GM12872 (cell line): ENCODE measurements at regions not wholly inside any gene's neighbourhood (a gene's known extent, or its start where the extent isn't known, plus 50 kb on each side); places are given as distances from the start of the nearest gene placed in this dataset.

Source experiments
- TF ChIP-seq, protein P1 (sequence below): IDR thresholded peaks from 3 replicates; pipeline ENCODE4 v1.5.1; 2011; ENCODE audit warnings: low read depth, mild to moderate bottlenecking, low read length, moderate library complexity; ENCODE audit not compliant: insufficient read depth

DNA sequence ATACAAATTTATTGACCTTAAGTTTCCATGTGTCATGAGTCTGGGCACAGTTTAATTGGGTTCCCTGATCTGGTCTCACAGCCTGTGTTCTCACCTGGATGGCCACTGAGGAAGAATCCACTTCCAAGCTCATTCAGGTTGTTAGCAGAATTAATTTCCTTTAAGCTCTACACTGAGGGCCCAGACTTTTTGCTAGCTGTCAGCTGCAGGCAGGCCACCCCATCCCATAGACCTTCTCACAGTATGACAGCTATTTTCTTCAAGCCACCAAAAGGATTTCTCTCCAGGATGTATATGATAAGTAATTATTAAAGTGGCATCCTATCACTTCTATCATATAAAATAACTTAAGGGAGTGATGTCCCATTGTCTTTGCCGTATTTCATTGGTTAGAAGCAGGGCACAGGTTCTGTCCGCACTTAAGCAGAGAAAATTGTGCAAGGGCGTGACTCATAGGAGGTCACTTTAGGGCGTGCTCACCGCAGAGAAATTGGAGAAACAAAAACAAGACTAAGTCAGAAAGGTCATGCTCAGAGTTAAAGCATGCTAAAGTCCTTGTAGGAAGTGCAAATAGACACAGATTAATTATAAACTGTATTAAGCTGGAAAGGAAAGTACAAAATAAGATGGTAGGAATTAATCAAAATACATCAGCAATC, 109.9 kb downstream of the AHR start:
- TF ChIP-seq, protein P1, sequence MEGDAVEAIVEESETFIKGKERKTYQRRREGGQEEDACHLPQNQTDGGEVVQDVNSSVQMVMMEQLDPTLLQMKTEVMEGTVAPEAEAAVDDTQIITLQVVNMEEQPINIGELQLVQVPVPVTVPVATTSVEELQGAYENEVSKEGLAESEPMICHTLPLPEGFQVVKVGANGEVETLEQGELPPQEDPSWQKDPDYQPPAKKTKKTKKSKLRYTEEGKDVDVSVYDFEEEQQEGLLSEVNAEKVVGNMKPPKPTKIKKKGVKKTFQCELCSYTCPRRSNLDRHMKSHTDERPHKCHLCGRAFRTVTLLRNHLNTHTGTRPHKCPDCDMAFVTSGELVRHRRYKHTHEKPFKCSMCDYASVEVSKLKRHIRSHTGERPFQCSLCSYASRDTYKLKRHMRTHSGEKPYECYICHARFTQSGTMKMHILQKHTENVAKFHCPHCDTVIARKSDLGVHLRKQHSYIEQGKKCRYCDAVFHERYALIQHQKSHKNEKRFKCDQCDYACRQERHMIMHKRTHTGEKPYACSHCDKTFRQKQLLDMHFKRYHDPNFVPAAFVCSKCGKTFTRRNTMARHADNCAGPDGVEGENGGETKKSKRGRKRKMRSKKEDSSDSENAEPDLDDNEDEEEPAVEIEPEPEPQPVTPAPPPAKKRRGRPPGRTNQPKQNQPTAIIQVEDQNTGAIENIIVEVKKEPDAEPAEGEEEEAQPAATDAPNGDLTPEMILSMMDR: no peak

DNA sequence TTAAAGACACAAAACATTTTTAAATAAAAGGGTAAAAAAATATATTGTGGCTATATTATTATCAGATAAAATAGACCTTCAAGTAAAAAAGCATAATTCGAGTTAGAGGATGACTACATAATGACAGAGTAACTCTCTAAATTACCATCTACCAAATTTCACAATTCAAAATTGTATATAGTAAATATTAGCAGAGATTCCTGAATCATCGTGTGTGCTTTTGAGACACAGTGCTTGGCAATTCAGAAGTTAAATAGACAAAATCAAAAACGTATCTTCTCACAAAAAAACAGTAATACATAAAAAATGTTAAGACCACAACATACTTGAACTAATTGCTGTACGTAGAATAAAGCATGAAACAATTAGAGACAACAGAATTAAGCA, 110.4 kb downstream of the AHR start:
- TF ChIP-seq, protein P1: no peak

DNA sequence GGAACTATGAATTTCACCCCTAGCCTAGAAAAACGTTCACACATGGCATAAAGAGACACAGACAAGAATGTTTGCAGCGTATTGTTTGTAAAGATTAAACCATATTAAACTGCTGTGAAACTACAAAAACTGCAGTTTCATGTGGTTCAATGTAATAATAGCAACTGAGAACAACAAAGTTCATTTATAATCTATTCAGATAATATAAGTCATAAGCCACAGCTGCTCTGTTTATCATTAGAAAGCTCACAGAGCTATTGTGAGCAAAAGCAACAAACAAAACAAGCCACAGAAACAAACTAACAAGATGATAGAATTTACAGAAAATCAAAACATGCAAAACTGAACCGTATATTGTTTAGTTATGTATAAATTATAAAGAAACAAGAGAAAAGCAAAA, 113.5 kb downstream of the AHR start:
- TF ChIP-seq, protein P1: no peak

DNA sequence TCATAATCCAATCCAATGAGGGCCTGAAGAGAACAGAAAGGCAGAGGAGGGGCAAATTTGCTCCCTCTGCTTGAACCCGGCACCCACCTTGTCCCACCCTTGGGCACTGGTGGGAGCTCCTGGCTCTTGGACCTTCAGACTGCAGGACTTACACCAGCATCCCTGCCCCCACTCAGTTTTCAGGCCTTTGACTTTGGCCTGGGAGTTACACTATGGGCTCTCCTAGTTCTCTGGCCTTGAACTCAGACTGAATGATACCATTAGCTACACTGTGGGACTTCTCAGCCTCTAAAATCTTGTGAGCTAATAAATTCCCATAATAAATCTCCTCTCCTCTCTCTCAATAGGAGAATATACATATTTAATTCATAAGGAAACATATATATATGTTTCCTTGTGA, 114.4 kb downstream of the AHR start:
- TF ChIP-seq, protein P1: no peak

DNA sequence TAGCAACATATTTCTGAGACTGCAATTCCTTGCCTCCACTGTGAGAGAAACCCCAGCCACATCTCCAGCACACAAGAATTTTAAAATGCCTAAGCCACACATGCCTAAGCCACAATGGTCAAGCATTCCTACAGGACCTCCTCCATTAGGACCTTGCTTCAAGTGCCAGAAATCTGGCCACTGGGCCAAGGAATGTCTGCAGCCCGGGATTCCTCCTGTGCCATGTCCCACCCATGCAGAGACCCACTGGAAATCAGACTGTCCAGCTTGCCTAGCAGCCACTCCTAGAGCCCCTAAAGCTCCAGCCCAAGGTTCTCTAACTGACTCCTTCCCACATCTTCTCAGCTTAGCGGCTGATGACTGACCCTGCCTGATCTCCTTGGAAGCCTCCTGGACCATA, 117.5 kb downstream of the AHR start:
- TF ChIP-seq, protein P1: no peak

DNA sequence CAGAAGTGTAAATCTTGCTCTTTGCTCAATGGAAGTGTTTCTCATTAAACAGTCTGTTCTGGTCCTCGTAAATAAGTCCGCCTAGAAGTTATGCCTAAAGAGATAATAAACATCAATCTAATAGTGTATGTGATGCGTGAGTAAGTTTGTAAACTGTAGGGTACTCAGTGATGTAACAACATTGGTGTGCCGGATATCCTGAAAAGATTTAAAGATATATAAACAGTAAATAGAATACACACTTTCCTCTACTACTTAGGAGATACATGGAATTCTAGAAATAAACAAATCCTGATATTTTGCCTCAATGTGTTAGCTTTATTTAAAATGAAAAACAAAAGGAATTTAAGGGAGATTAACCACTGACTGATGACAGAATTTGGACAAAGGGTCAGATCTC, 123.5 kb downstream of the AHR start:
- TF ChIP-seq, protein P1: no peak

DNA sequence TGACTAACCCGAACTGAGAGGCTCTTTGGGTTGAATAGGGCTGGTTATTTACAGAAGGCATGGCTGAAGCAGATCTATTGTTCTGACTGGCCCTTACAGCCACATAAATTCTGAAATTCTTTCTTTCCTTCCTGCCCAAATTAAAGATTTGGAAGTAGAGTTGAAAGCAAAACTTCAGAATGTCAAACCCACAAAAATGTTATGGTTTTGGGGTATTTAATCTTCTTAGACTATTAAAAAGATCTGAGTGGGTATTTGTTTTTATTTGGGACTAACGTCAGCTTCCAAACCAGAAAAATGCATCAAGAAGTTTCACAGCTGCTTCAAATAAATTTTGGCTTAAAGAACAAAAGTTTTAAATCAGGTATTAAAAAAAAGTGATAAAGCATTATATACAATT, 124.5 kb downstream of the AHR start:
- TF ChIP-seq, protein P1: no peak
